HFF-Myc (cell line): ENCODE measurements at regions not wholly inside any gene's neighbourhood (a gene's known extent, or its start where the extent isn't known, plus 50 kb on each side); places are given as distances from the start of the nearest gene placed in this dataset.

ENCODE experiments used
- DNase-seq: peaks from one replicate; pipeline ENCODE4 v3.0.0-alpha.2; 2011; ENCODE audit warnings: low read depth; ENCODE audit errors: extremely low read depth
- H3K4me3 ChIP-seq: replicated peaks from 2 replicates; pipeline ENCODE4 v1.5.1; 2011; ENCODE audit warnings: low read depth, mild to moderate bottlenecking, control low read depth, low read length
- TF ChIP-seq, protein P1 (sequence below): IDR thresholded peaks from 2 replicates; pipeline ENCODE4 v1.5.1; 2012; ENCODE audit warnings: mild to moderate bottlenecking, low read depth, low read length, control low read depth; ENCODE audit errors: missing control alignments

DNA sequence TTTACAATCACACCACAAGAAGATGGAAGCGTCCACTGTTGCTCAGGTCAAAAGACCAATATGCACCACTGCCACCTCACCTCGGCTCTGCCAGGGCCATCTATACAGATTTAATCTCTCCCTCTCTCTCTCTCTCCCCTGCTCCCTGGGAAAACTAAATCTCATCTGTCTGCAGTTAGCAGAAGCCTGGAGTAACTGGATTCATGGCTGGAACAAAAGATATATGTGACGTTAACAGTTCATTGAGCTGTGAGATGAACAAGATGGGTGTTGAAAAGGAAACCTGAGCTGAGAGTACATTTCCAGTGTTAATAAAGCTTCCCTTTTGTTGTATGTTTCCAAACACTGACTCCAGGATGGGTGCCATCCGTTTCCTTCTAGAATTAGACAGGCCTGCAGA, 369.7 kb downstream of the CDK5RAP2 start:
- TF ChIP-seq, protein P1, sequence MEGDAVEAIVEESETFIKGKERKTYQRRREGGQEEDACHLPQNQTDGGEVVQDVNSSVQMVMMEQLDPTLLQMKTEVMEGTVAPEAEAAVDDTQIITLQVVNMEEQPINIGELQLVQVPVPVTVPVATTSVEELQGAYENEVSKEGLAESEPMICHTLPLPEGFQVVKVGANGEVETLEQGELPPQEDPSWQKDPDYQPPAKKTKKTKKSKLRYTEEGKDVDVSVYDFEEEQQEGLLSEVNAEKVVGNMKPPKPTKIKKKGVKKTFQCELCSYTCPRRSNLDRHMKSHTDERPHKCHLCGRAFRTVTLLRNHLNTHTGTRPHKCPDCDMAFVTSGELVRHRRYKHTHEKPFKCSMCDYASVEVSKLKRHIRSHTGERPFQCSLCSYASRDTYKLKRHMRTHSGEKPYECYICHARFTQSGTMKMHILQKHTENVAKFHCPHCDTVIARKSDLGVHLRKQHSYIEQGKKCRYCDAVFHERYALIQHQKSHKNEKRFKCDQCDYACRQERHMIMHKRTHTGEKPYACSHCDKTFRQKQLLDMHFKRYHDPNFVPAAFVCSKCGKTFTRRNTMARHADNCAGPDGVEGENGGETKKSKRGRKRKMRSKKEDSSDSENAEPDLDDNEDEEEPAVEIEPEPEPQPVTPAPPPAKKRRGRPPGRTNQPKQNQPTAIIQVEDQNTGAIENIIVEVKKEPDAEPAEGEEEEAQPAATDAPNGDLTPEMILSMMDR = no peak
- no peak for DNase-seq
- H3K4me3 ChIP-seq = no peak overlapping the region

DNA sequence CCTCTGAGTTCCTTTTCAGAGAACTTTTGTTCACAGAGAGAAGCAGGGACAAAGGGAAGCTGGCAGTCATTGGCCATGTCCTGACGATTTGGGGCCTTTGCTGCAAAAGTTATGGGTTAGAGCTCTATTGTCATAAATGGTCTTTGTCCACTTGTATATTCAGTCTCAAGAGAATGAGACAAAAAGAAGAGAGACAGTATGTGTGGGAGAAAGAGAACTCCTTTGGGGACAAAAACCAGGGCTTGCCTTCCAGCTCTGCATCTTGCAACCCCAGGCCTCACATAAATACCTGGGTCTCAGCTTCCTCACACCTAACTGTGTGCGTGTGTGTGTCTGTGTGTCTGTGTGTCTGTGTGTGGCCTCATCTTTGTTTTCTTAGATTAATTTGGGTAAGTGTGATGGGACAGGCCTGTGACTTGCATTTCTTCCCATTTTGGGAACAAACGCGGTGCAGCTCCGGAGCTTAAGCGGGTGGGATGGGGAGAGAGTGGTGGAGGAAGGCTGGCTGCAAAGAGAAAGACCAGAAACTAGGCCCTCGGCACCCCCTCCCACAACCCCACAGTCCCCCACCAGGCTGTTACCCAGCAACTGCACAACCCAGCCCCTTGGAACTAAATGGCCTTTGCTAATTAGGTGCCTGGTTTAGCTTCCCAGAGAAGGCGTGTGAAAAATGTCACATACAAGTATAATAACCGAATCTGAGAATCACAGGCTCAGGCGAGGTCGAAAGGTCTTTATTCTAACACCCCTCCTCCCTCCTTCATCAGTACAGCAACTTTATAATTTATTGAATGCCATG, 376.9 kb downstream of the CDK5RAP2 start:
- DNase-seq = no peak
- TF ChIP-seq, protein P1 = no peak
- H3K4me3 ChIP-seq = no peak overlapping the region

DNA sequence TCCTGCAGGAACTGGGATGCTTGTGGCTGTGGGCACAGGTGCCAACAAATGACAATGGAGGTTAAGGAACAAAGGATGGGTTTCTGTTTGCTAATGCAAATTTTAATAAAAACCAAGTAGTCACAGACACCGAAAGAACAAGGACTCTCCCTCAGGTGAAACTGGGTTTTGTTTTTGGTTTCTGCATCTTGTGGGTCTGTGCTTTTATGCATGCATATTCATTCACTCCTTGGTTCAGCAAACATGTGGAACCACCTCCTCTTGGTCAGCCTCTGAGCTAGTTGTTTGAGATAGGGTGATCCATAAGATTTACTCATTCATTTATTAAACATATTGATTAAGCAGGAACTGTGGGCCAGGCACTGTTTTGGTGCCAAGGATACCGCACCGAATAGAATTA, 381.9 kb downstream of the CDK5RAP2 start:
- TF ChIP-seq, protein P1 = no peak
- no peak for DNase-seq
- H3K4me3 ChIP-seq = no peak overlapping the region

DNA sequence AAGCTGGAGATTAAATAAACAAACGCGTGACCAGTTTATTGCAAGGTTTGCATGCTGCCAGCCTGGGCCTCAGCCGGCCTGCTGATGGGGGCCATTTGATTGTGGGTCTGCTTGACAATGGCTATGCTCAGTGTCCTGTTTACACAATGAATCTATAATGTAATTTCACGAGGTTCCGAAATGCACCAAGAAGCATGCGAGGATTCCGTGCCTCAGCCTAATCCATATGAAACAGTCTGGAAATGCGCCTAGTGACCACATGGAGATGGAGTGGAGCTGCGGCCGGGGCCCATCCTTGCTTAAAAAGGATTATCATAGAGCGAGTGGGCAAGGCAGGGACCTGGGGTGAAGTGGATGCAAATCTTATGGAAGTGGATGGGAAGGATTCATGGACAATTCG, 382.4 kb downstream of the CDK5RAP2 start:
- DNase-seq = no peak
- TF ChIP-seq, protein P1 = no peak

DNA sequence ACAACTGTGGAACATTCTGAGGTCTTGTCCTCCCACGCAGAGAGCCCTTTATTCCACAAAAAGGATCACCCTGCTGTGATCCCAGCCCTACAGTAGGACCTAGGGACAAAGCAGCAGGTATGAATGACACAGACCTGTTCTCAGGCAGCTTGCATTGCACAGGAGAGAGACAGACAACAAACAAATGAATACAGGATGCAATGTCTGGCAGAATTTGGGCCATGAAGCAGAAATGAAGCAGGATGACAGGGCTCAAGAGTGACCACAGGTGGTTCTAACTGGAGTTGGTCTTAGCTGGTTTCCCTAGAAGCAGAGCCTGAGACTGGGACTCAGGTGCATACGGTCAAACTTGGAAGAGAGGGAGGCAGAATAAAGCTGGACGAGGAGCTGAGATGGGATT, 388.8 kb downstream of the CDK5RAP2 start:
- DNase-seq = no peak
- TF ChIP-seq, protein P1 = no peak
- H3K4me3 ChIP-seq = no peak overlapping the region

More for the DNA sequence above, 382.4 kb downstream of the CDK5RAP2 start:
- H3K4me3 ChIP-seq = no peak overlapping the region

DNA sequence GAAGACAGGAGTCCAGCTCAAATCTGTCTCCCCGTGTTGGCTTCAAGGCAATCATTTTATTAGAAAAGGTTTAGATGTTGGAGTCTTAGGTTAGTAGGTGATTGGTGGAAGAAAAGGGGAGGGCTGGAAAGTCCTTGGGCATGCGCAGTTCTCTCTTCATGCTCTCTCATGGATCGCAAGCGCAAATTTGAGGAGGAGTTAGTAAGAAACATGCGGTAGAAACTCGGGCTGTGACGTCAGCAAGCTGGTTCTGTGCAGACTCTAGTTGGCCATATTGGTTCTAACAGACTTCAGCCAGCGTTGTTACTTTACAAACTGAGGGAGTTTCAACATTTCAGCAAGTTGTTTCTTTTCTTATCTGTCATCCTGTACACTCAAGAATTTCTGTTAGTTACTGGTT, 392.2 kb downstream of the CDK5RAP2 start:
- no peak overlapping the region for H3K4me3 ChIP-seq
- no peak for DNase-seq
- TF ChIP-seq, protein P1 = no peak
